A549 (cell line): ENCODE measurements at regions not wholly inside any gene's neighbourhood (a gene's known extent, or its start where the extent isn't known, plus 50 kb on each side); places are given as distances from the start of the nearest gene placed in this dataset.

Source experiments
- ATAC-seq, 2 experiments: fragments of 200-7000 bp in 1 of 2; fragments of >200 bp in 1 of 2; cut with Nextera tagmentation in 1 of 2; cut with Tn5 transposase in 1 of 2; 3 replicates each; pipeline versions ENCODE4 v1.8.0 to v1.9.1; 2018 to 2020; ENCODE audit warnings: mild to moderate bottlenecking in 1 of 2, moderate library complexity in 1 of 2
- CTCF ChIA-PET: fragments of 300-600 bp; sonication (Branson Sonifier 250); formaldehyde crosslinking; extraction: SDS; loops from one replicate; lab custom pipeline; 2021; ENCODE audit warnings: antibody characterized with exemption, inconsistent platforms; lab: Yijun Ruan, JAX
- POLR2A ChIA-PET: fragments of 350-600 bp; formaldehyde crosslinking; extraction: SDS; loops from one replicate; lab custom pipeline; 2021; ENCODE audit warnings: antibody characterized with exemption, inconsistent platforms; lab: Yijun Ruan, JAX
- DNase-seq, 2 experiments: peaks; one replicate each; pipeline versions ENCODE4 v3.0.0 to v3.0.0-alpha.2; 2011 to 2016; ENCODE audit warnings: low read depth in 1 of 2, low spot score in 1 of 2
- FAIRE-seq: peaks from 2 replicates; lab custom pipeline; 2011; peaks lifted over from hg19 to GRCh38; lab: Jason Lieb, UNC
- H3K27ac ChIP-seq, 2 experiments: fragments of >200 bp; sonication (Bioruptor Twin); formaldehyde crosslinking; 3 replicates each; pipeline ENCODE4 v1.5.1; 2016 to 2017
- H3K4me1 ChIP-seq: fragments of >200 bp; sonication (Bioruptor Twin); formaldehyde crosslinking; 3 replicates; pipeline ENCODE4 v1.6.1; 2016
- H3K4me2 ChIP-seq: fragments of >200 bp; sonication (Bioruptor Twin); formaldehyde crosslinking; 3 replicates; pipeline ENCODE4 v1.6.1; 2016
- H3K4me3 ChIP-seq: fragments of >200 bp; sonication (Bioruptor Twin); formaldehyde crosslinking; 3 replicates; pipeline ENCODE4 v1.5.1; 2016
- H3K9me3 ChIP-seq: fragments of >200 bp; sonication (Bioruptor Twin); formaldehyde crosslinking; 3 replicates; pipeline ENCODE4 v1.6.1; 2016
- ATOH8 ChIP-seq: fragments of 250-450 bp; sonication (Bioruptor Pico); IDR thresholded peaks from 2 replicates; pipeline ENCODE4 v1.5.0; 2020; ENCODE audit warnings: low read depth, mild to moderate bottlenecking, moderate library complexity
- BCL3 ChIP-seq: fragments of >200 bp; sonication (Bioruptor Twin); formaldehyde crosslinking; IDR thresholded peaks from 3 replicates; pipeline ENCODE4 v1.6.1; 2016
- CBX8 ChIP-seq: fragments of 200-600 bp; sonication (generic); IDR thresholded peaks from 2 replicates; pipeline ENCODE4 v1.6.1; 2016
- CEBPB ChIP-seq, 2 experiments: fragments of >200 bp in 1 of 2; sonication (Bioruptor Twin) in 1 of 2; formaldehyde crosslinking in 1 of 2; IDR thresholded peaks; 2 replicates each; pipeline ENCODE4 v1.6.1; 2012 to 2016
- CHD2 ChIP-seq: fragments of 150-350 bp; IDR thresholded peaks from 2 replicates; pipeline ENCODE4 v1.6.1; 2014; ENCODE audit warnings: low read length; ENCODE audit not compliant: partially characterized antibody
- CHD4 ChIP-seq: fragments of 200-600 bp; sonication (generic); IDR thresholded peaks from 2 replicates; pipeline ENCODE4 v1.6.1; 2016; ENCODE audit warnings: antibody characterized with exemption, mild to moderate bottlenecking, borderline replicate concordance
- CTCF ChIP-seq: fragments of >200 bp; sonication (Bioruptor Twin); formaldehyde crosslinking; IDR thresholded peaks from 3 replicates; pipeline ENCODE4 v1.5.1; 2016
- E2F6 ChIP-seq: IDR thresholded peaks from 2 replicates; pipeline ENCODE4 v1.6.1; 2012; ENCODE audit warnings: low read depth, borderline replicate concordance
- ELK1 ChIP-seq: fragments of 150-350 bp; IDR thresholded peaks from 2 replicates; pipeline ENCODE4 v1.6.1; 2014; ENCODE audit warnings: low read depth, mild to moderate bottlenecking, low read length
- ESRRA ChIP-seq: fragments of 150-350 bp; IDR thresholded peaks from 2 replicates; pipeline ENCODE4 v1.6.1; 2014; ENCODE audit warnings: mild to moderate bottlenecking, low read length, borderline replicate concordance
- HDAC2 ChIP-seq: fragments of 200-600 bp; sonication (generic); IDR thresholded peaks from 2 replicates; pipeline ENCODE4 v1.6.1; 2016
- HES2 ChIP-seq: fragments of >200 bp; sonication (Bioruptor Twin); formaldehyde crosslinking; IDR thresholded peaks from 2 replicates; pipeline ENCODE4 v1.6.1; 2016
- HOXB13 ChIP-seq: fragments of 250-450 bp; sonication (Bioruptor Pico); IDR thresholded peaks from 2 replicates; pipeline ENCODE4 v1.5.0; 2020; ENCODE audit warnings: low read depth, mild to moderate bottlenecking, moderate library complexity
- HOXB5 ChIP-seq: fragments of 250-450 bp; sonication (Bioruptor Pico); IDR thresholded peaks from 2 replicates; pipeline ENCODE4 v1.5.0; 2020; ENCODE audit warnings: mild to moderate bottlenecking, moderate library complexity
- KDM1A ChIP-seq: fragments of 200-600 bp; sonication (generic); IDR thresholded peaks from 2 replicates; pipeline ENCODE4 v1.6.1; 2016; ENCODE audit warnings: low read depth, mild to moderate bottlenecking
- MAX ChIP-seq: IDR thresholded peaks from 2 replicates; pipeline ENCODE4 v1.6.1; 2012
- NFE2L2 ChIP-seq: fragments of 150-350 bp; conservative IDR thresholded peaks from 2 replicates; pipeline ENCODE4 v1.6.1; 2014; ENCODE audit warnings: low read length
- NR3C1 ChIP-seq: fragments of >200 bp; sonication (Bioruptor Twin); formaldehyde crosslinking; IDR thresholded peaks from 3 replicates; pipeline ENCODE4 v1.6.1; 2017
- PBX3 ChIP-seq: IDR thresholded peaks from 2 replicates; pipeline ENCODE4 v1.6.1; 2012
- POLR2A ChIP-seq: IDR thresholded peaks from 2 replicates; pipeline ENCODE4 v1.6.1; 2012; ENCODE audit warnings: mild to moderate bottlenecking, low read length
- RARB ChIP-seq: fragments of 250-450 bp; sonication (Bioruptor Pico); IDR thresholded peaks from 2 replicates; pipeline ENCODE4 v1.8.0; 2021; ENCODE audit warnings: mild to moderate bottlenecking, moderate library complexity
- RNF2 ChIP-seq: fragments of 200-600 bp; sonication (generic); IDR thresholded peaks from 2 replicates; pipeline ENCODE4 v1.6.1; 2016; ENCODE audit warnings: low read depth, mild to moderate bottlenecking, antibody characterized with exemption, moderate library complexity, borderline replicate concordance
- SMC3 ChIP-seq: fragments of >200 bp; sonication (Bioruptor Twin); formaldehyde crosslinking; IDR thresholded peaks from 3 replicates; pipeline ENCODE4 v1.6.1; 2018; ENCODE audit warnings: inconsistent platforms
- TP53 ChIP-seq: fragments of 250-450 bp; sonication (Bioruptor Pico); IDR thresholded peaks from 2 replicates; pipeline ENCODE4 v1.5.0; 2021; ENCODE audit warnings: mild to moderate bottlenecking, moderate library complexity
- ZC3H11A ChIP-seq: fragments of 450-650 bp; IDR thresholded peaks from 2 replicates; pipeline ENCODE4 v1.6.1; 2014; ENCODE audit warnings: antibody characterized with exemption, mild to moderate bottlenecking
- WGBS: methylation state at CpG from one replicate; pipeline ENCODE4 v1.1.6; 2017; ENCODE audit errors: missing lambda C conversion rate; 5-methylcytosine and 5-hydroxymethylcytosine counted together

- TF ChIP-seq E2F6 (no peak), HES2 (no peak), ESRRA (no peak)
- TF ChIP-seq, all 56 proteins: peak for 0
These were observed 479.2 kb downstream of the LTN1 start (continued) for GRCh38 chr21:28513428-28513827.

- ChIA-PET POLR2A (no interaction called here), CTCF (no interaction called here)
- H3K27ac ChIP-seq: no peak overlapping the region
- DNase-seq (no peak), FAIRE-seq (no peak), ATAC-seq (no peak)
- no peak overlapping the region for H3K4me3 ChIP-seq
- H3K4me1 ChIP-seq: no peaks in the 10 kb centered on the region
- H3K9me3 ChIP-seq: no peaks in the 10 kb centered on the region
- WGBS: 51% methylated on average over 3 of the region's 3 CpGs
- H3K4me2 ChIP-seq: no peak overlapping the region
- TF ChIP-seq CHD4 (no peak), NR3C1 (no peak), CBX8 (no peak), E2F6 (no peak), POLR2A (no peak), RARB (no peak), KDM1A (no peak), RNF2 (no peak), ESRRA (no peak), PBX3 (no peak), ELK1 (no peak), CEBPB (IDR thresholded peaks at IDR 0.05) (no peak), HOXB13 (CRISPR knock-in tag) (no peak), CHD2 (no peak), CTCF (no peak), MAX (no peak), ZC3H11A (no peak)
These were observed 483.6 kb downstream of the LTN1 start for GRCh38 chr21:28509031-28509430.

- no peak for ATAC-seq
- no peak for DNase-seq
- Histone ChIP-seq H3K27ac (no peak overlapping the region), H3K4me3 (no peak overlapping the region), H3K4me2 (no peak overlapping the region), H3K9me3 (no peaks in the 10 kb centered on the region), H3K4me1 (no peaks in the 10 kb centered on the region)
- ChIA-PET POLR2A (no interaction called here), CTCF (no interaction called here)
- no peak for TF ChIP-seq NFE2L2
- no peak for TF ChIP-seq BCL3
- no peak for TF ChIP-seq HOXB5 (CRISPR knock-in tag)
- no peak for TF ChIP-seq ATOH8 (CRISPR knock-in tag)
- no peak for TF ChIP-seq HDAC2
- no peak for TF ChIP-seq TP53
- no peak for TF ChIP-seq ESRRA
- no peak for TF ChIP-seq SMC3
- FAIRE-seq: no peak
These were observed 484.6 kb downstream of the LTN1 start for GRCh38 chr21:28508126-28508525.
